GM21528 (cell line): ENCODE measurements at regions not wholly inside any gene's neighbourhood (a gene's known extent, or its start where the extent isn't known, plus 50 kb on each side); places are given as distances from the start of the nearest gene placed in this dataset.

Experiments
- ATAC-seq: cut with Tn5 transposase; IDR thresholded peaks from one replicate; pipeline ENCODE4 v1.9.1; 2021; ENCODE audit warnings: mild to moderate bottlenecking, moderate library complexity; ENCODE audit not compliant: unreplicated experiment, low FRiP score

GRCh38 chr13:74695021-74695800 lies 561.0 kb upstream of the KLF12 start:
- no peak for ATAC-seq

GRCh38 chr13:74687442-74688182 lies 553.4 kb upstream of the KLF12 start:
- no peak for ATAC-seq

- no peak for ATAC-seq
Observed at GRCh38 chr13:74683411-74683810, 549.2 kb upstream of the KLF12 start.

GRCh38 chr13:74682746-74683145 lies 548.5 kb upstream of the KLF12 start:
- ATAC-seq = no peak

- no peak for ATAC-seq
Observed at GRCh38 chr13:74681891-74682290, 547.7 kb upstream of the KLF12 start.

- peak; percentile 65 for ATAC-seq
Observed at GRCh38 chr13:74678308-74678965, 544.2 kb upstream of the KLF12 start.

GRCh38 chr13:74675972-74676371 lies 541.8 kb upstream of the KLF12 start:
- ATAC-seq = no peak

- no peak for ATAC-seq
Observed at GRCh38 chr13:74675182-74675581, 541.0 kb upstream of the KLF12 start.

- no peak for ATAC-seq
Observed at GRCh38 chr13:74674720-74675119, 540.5 kb upstream of the KLF12 start.

GRCh38 chr13:74669149-74669548 lies 534.9 kb upstream of the KLF12 start:
- ATAC-seq = no peak

- no peak for ATAC-seq
Observed at GRCh38 chr13:74667656-74668203, 533.5 kb upstream of the KLF12 start.

GRCh38 chr13:74662905-74663304 lies 528.7 kb upstream of the KLF12 start:
- no peak for ATAC-seq

- no peak for ATAC-seq
Observed at GRCh38 chr13:74661851-74662250, 527.6 kb upstream of the KLF12 start.

- no peak for ATAC-seq
Observed at GRCh38 chr13:74657765-74658164, 523.6 kb upstream of the KLF12 start.

- ATAC-seq = no peak
Observed at GRCh38 chr13:74651121-74651520, 516.9 kb upstream of the KLF12 start.

GRCh38 chr13:74647991-74648390 lies 513.8 kb upstream of the KLF12 start:
- ATAC-seq = no peak

- no peak for ATAC-seq
Observed at GRCh38 chr13:74647211-74647610, 513.0 kb upstream of the KLF12 start.

GRCh38 chr13:74646091-74646490 lies 511.9 kb upstream of the KLF12 start:
- ATAC-seq = no peak

- ATAC-seq = no peak
Observed at GRCh38 chr13:74645586-74645985, 511.4 kb upstream of the KLF12 start.

- no peak for ATAC-seq
Observed at GRCh38 chr13:74644229-74644628, 510.0 kb upstream of the KLF12 start.

- ATAC-seq = no peak
Observed at GRCh38 chr13:74641586-74641985, 507.4 kb upstream of the KLF12 start.
